OCI-LY3 (cell line): ENCODE measurements at regions not wholly inside any gene's neighbourhood (a gene's known extent, or its start where the extent isn't known, plus 50 kb on each side); places are given as distances from the start of the nearest gene placed in this dataset.

Source experiments
- EZH2phosphoT487 ChIP-seq: fragments of 200-600 bp; shearing (Covaris generic); IDR thresholded peaks from 2 replicates; pipeline ENCODE4 v1.6.1; 2018; ENCODE audit warnings: antibody characterized with exemption, mixed run types, low read depth
- TF ChIP-seq, protein P1 (sequence below): fragments of 200-600, 300-600 bp; sonication (generic); IDR thresholded peaks from 2 replicates; pipeline ENCODE4 v1.5.1; 2014; ENCODE audit warnings: antibody characterized with exemption, low read length, low read depth

DNA sequence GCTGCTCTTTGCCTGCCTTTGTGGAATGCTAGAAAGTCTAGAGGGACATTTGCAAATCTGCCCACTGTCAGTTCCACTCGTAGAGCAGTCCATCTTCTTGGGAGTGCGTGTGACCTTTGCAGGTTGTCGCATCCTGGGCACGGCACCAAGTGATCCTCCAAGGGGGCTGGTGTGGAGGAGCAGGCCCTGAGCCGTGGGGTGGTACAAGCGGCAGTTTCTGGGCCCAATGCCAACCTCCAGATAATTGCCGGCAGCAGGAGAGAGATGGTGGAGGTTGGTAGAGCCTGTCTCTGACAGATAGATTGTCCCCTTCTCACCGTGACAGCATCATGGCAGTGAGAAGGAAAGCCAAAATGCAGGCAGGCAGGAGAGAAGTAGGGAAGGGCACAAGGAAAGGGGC is 150.7 kb upstream of the SLC14A2 start:
- TF ChIP-seq, protein P1, sequence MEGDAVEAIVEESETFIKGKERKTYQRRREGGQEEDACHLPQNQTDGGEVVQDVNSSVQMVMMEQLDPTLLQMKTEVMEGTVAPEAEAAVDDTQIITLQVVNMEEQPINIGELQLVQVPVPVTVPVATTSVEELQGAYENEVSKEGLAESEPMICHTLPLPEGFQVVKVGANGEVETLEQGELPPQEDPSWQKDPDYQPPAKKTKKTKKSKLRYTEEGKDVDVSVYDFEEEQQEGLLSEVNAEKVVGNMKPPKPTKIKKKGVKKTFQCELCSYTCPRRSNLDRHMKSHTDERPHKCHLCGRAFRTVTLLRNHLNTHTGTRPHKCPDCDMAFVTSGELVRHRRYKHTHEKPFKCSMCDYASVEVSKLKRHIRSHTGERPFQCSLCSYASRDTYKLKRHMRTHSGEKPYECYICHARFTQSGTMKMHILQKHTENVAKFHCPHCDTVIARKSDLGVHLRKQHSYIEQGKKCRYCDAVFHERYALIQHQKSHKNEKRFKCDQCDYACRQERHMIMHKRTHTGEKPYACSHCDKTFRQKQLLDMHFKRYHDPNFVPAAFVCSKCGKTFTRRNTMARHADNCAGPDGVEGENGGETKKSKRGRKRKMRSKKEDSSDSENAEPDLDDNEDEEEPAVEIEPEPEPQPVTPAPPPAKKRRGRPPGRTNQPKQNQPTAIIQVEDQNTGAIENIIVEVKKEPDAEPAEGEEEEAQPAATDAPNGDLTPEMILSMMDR, result no peak
- TF ChIP-seq EZH2phosphoT487, result no peak
